Muscle of leg (tissue), 3 donors: ENCODE measurements at regions not wholly inside any gene's neighbourhood (a gene's known extent, or its start where the extent isn't known, plus 50 kb on each side); places are given as distances from the start of the nearest gene placed in this dataset.

Source experiments
- DNase-seq: peaks from one replicate; pipeline ENCODE4 v3.0.0; 2013
- H3K27ac ChIP-seq: one replicate; pipeline ENCODE4 v1.5.1; 2013; ENCODE audit warnings: mild to moderate bottlenecking, low read length, control low read depth
- H3K27me3 ChIP-seq: one replicate; pipeline ENCODE4 v1.6.1; 2013; ENCODE audit warnings: low read length; ENCODE audit not compliant: control insufficient read depth, insufficient read depth
- H3K36me3 ChIP-seq: one replicate; pipeline ENCODE4 v1.6.1; 2013; ENCODE audit warnings: low read length; ENCODE audit not compliant: control insufficient read depth, insufficient read depth
- H3K4me1 ChIP-seq: one replicate; pipeline ENCODE4 v1.6.1; 2013; ENCODE audit warnings: low read length; ENCODE audit not compliant: control insufficient read depth, insufficient read depth
- H3K4me3 ChIP-seq: one replicate; pipeline ENCODE4 v1.5.1; 2013; ENCODE audit warnings: low read length, control low read depth
- H3K9me3 ChIP-seq: replicated peaks from 2 replicates; pipeline ENCODE4 v1.6.1; 2013; ENCODE audit warnings: low read depth, low read length; ENCODE audit not compliant: control insufficient read depth
- WGBS: methylation state at CpG from one replicate; pipeline ENCODE4 v1.1.5; 2013; ENCODE audit warnings: missing lambda C conversion rate; ENCODE audit not compliant: insufficient coverage; 5-methylcytosine and 5-hydroxymethylcytosine counted together

- Histone ChIP-seq H3K4me1 (no peaks in the 10 kb centered on the region), H3K27me3 (no peaks in the 10 kb centered on the region), H3K36me3 (no peaks in the 10 kb centered on the region), H3K4me3 (no peak overlapping the region), H3K27ac (no peak overlapping the region), H3K9me3 (no peaks in the 10 kb centered on the region)
- WGBS, result 100% methylated on average over 1 of the region's 2 CpGs
- DNase-seq, result no peak
Measured at GRCh38 chr16:55113210-55113609, 182.5 kb downstream of the IRX5 start.

- H3K36me3 ChIP-seq, result no peaks in the 10 kb centered on the region
- no peaks in the 10 kb centered on the region for H3K27me3 ChIP-seq
- no peak overlapping the region for H3K4me3 ChIP-seq
- no peak for DNase-seq
- no peak overlapping the region for H3K27ac ChIP-seq
- no peaks in the 10 kb centered on the region for H3K4me1 ChIP-seq
- H3K9me3 ChIP-seq, result no peaks in the 10 kb centered on the region
- 88% methylated on average over 1 of the region's 2 CpGs for WGBS
Measured at GRCh38 chr16:55115506-55115905, 184.8 kb downstream of the IRX5 start.

- Histone ChIP-seq H3K9me3 (no peaks in the 10 kb centered on the region), H3K27ac (no peak overlapping the region), H3K4me1 (no peaks in the 10 kb centered on the region), H3K36me3 (no peaks in the 10 kb centered on the region), H3K27me3 (no peaks in the 10 kb centered on the region), H3K4me3 (no peak overlapping the region)
- 78% methylated on average over 5 of the region's 14 CpGs for WGBS
- DNase-seq, result no peak
Measured at GRCh38 chr16:55116165-55116920, 185.7 kb downstream of the IRX5 start.

GRCh38 chr16:55118701-55119260 lies 188.1 kb downstream of the IRX5 start:
- no peak overlapping the region for H3K27ac ChIP-seq
- DNase-seq, result no peak
- H3K27me3 ChIP-seq, result peaks cover 2% of the 10 kb centered on the region
- 89% methylated on average over 6 of the region's 10 CpGs for WGBS
- H3K4me1 ChIP-seq, result no peaks in the 10 kb centered on the region
- H3K9me3 ChIP-seq, result no peaks in the 10 kb centered on the region
- H3K36me3 ChIP-seq, result no peaks in the 10 kb centered on the region
- H3K4me3 ChIP-seq, result no peak overlapping the region

GRCh38 chr16:55120408-55120807 lies 189.7 kb downstream of the IRX5 start:
- WGBS, result no CpG with 5 or more reads among the region's 2 CpGs
- Histone ChIP-seq H3K36me3 (no peaks in the 10 kb centered on the region), H3K9me3 (no peaks in the 10 kb centered on the region), H3K27ac (no peak overlapping the region), H3K4me3 (no peak overlapping the region), H3K27me3 (peaks cover 2% of the 10 kb centered on the region), H3K4me1 (no peaks in the 10 kb centered on the region)
- DNase-seq, result no peak

- Histone ChIP-seq H3K4me1 (no peaks in the 10 kb centered on the region), H3K9me3 (no peaks in the 10 kb centered on the region), H3K27ac (no peak overlapping the region), H3K4me3 (no peak overlapping the region), H3K27me3 (peaks cover 2% of the 10 kb centered on the region), H3K36me3 (no peaks in the 10 kb centered on the region)
- 83% methylated on average over 1 of the region's 4 CpGs for WGBS
- no peak for DNase-seq
Measured at GRCh38 chr16:55120826-55121225, 190.2 kb downstream of the IRX5 start.

GRCh38 chr16:55123652-55124051 lies 193.0 kb downstream of the IRX5 start:
- no peaks in the 10 kb centered on the region for H3K36me3 ChIP-seq
- H3K4me1 ChIP-seq, result no peaks in the 10 kb centered on the region
- WGBS, result no CpG with 5 or more reads among the region's 1 CpG
- DNase-seq, result no peak
- H3K27me3 ChIP-seq, result peaks cover 2% of the 10 kb centered on the region
- H3K27ac ChIP-seq, result no peak overlapping the region
- H3K9me3 ChIP-seq, result no peaks in the 10 kb centered on the region
- H3K4me3 ChIP-seq, result no peak overlapping the region

GRCh38 chr16:55125818-55126385 lies 195.2 kb downstream of the IRX5 start:
- Histone ChIP-seq H3K27me3 (peaks cover 2% of the 10 kb centered on the region), H3K4me1 (no peaks in the 10 kb centered on the region)
- WGBS, result 71% methylated on average over 6 of the region's 8 CpGs

GRCh38 chr16:55126456-55126855 lies 195.8 kb downstream of the IRX5 start:
- Histone ChIP-seq H3K27ac (no peak overlapping the region), H3K4me3 (no peak overlapping the region), H3K4me1 (no peaks in the 10 kb centered on the region), H3K9me3 (no peaks in the 10 kb centered on the region), H3K36me3 (no peaks in the 10 kb centered on the region), H3K27me3 (peaks cover 3% of the 10 kb centered on the region)
- 69% methylated on average over 8 of the region's 8 CpGs for WGBS
- no peak for DNase-seq

More at GRCh38 chr16:55125818-55126385, 195.2 kb downstream of the IRX5 start:
- Histone ChIP-seq H3K36me3 (no peaks in the 10 kb centered on the region), H3K4me3 (no peak overlapping the region), H3K27ac (no peak overlapping the region), H3K9me3 (no peaks in the 10 kb centered on the region)
- DNase-seq, result no peak

- Histone ChIP-seq H3K36me3 (no peaks in the 10 kb centered on the region), H3K27me3 (peaks cover 6% of the 10 kb centered on the region), H3K27ac (no peak overlapping the region), H3K4me3 (no peak overlapping the region), H3K4me1 (no peaks in the 10 kb centered on the region), H3K9me3 (no peaks in the 10 kb centered on the region)
- DNase-seq, result no peak
- WGBS, result 61% methylated on average over 12 of the region's 12 CpGs
Measured at GRCh38 chr16:55130456-55130855, 193.5 kb upstream of the IRX6 start.
